Epithelial cell of esophagus (primary cell): ENCODE measurements at regions not wholly inside any gene's neighbourhood (a gene's known extent, or its start where the extent isn't known, plus 50 kb on each side); places are given as distances from the start of the nearest gene placed in this dataset.
"Not testable (repeated sequence)": the region's sequence is repeated elsewhere in the genome, so short reads cannot be mapped to it uniquely, and the experiment has no call there.

Experiments used
- DNase-seq: peaks from one replicate; pipeline ENCODE4 v3.0.0; 2010; ENCODE audit warnings: low read depth
- H3K4me3 ChIP-seq: 2 replicates; pipeline ENCODE4 v1.5.1; 2011; ENCODE audit warnings: mild to moderate bottlenecking, low read length, control low read depth
- CTCF ChIP-seq: IDR thresholded peaks from 2 replicates; pipeline ENCODE4 v1.5.1; 2011; ENCODE audit warnings: low read depth, mild to moderate bottlenecking, low read length, control low read depth, inconsistent platforms; ENCODE audit not compliant: insufficient read depth; ENCODE audit errors: missing control alignments

DNA sequence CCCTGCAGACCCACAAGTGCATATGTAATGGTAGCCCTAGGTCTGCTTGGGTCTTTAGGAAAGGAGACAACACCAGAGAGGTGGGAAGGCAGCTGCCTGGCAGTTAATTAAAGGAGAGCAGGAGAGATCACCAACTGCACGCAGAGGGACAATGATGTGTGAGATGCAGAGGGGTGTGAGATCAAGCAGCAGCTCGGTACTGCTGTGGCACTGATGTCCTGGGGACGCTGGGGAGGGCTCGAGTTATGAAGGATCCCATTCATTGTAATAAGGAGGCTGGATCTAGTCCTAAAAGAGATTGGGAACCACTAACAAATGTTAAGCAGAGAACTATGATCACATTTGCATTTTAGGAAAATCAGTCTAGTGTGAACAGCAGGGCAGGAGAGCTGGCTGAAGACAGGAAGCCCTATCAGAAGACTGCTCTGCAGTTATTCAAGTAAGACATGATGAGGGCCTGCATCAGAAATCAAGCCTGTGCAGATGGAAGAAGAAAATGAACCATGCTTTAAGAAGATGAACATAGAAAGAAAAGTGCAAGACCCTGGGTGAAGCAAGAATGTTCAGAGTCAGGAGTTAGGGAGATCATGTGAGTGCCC lies 80.4 kb downstream of the DLEU7 start:
- no peak for DNase-seq
- H3K4me3 ChIP-seq = no peak overlapping the region
- TF ChIP-seq CTCF = no peak

DNA sequence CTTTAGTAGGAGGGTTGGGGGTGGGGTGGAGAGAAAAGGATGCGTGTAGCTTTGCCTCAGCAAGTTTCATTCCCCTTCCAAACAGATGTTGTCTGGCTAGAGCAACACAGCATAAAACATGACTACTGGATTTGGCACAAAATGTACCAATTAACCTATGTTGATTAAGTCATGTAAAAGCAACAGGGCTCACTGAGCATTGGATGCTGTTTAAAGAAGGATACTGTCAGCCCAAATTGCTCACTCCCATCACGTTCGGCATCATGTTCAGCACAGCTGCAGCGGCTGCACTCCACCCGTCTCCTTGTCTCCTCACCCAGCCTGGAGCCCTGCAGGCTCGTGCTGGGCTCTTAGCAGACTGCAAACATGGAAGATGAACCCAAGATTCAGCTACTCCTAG lies 77.5 kb downstream of the DLEU7 start:
- no peak for DNase-seq
- no peak overlapping the region for H3K4me3 ChIP-seq
- TF ChIP-seq CTCF = no peak

- no peak overlapping the region for H3K4me3 ChIP-seq
- no peak for TF ChIP-seq CTCF
- no peak for DNase-seq
Observed at GRCh38 chr13:50766695-50767094, 76.8 kb downstream of the DLEU7 start.

DNA sequence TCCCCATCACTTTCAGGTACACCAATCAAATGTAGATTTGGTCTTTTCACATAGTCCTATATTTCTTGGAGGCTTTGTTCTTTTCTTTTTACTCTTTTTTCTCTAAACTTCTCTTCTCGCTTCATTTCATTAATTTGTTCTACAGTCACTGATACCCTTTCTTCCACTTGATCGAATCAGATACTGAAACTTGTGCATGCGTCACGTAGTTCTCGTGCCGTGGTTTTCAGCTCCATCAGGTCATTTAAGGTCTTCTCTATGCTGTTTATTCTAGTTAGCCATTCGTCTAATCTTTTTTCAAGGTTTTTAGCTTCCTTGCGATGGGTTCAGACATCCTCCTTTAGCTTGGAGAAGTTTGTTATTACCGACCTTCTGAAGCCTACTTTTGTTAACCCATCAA lies 70.6 kb downstream of the DLEU7 start:
- H3K4me3 ChIP-seq, DNase-seq: not testable (repeated sequence)
